ENCODE measurements at regions not wholly inside any gene's neighbourhood (a gene's known extent, or its start where the extent isn't known, plus 50 kb on each side); places are given as distances from the start of the nearest gene placed in this dataset.

DNA sequence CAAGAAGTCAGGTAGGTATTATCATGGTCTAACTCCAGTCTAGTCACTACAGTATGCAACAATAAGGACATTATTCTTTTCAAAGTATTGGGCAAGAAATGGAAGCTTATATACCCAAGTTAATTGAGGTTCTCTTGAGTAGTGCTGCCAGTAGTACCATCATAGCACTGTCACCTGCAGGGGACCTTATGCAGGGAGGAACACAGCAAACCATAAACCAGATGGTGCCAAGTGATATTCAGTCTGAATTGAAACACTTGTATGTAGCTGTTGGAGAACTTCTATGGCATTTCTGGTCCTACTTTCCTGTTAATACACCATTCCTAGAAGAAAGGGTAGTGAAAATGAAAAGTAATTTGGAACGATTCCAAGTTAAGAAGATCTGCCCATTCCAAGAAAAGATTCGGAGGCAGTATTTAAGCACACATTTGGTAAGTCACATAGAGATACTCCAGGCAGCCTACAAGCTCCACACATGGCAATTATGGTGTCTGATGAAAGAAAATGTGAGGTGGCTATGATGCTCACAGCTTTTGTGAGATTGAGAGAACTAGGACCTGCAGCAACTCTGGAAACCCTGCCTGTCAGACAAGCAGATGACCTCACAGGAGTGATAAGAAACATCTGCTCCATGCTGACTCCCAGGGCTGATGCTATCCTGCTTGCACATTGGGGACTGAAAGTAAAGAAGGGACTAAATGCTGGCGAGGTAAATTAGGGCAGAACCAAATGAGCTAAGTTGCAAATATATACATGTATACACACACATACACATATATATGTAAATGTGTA is 174.7 kb downstream of the MC4R start:
- no peaks in the 10 kb centered on the region for H3K36me3 ChIP-seq (ENCODE audit: control insufficient read depth, insufficient read depth, low read length)
- in situ Hi-C loops (cut with MboI) (no loop called here), intact Hi-C loops (cut with micrococcal nuclease) (no loop called here)
- no peaks in the 10 kb centered on the region for H3K27me3 ChIP-seq (ENCODE audit: control insufficient read depth in 2 of 2, insufficient read depth in 2 of 2, low read length in 2 of 2)
- 4% methylated on average over 3 of the region's 3 CpGs for WGBS (ENCODE audit: insufficient coverage, low coverage, missing lambda C conversion rate)
- H3K9ac ChIP-seq (ENCODE audit: insufficient read depth in 1 of 2, low read depth in 2 of 2, low read length in 2 of 2) = no peak overlapping the region
- H4K20me1 ChIP-seq (replicated peaks; ENCODE audit: control insufficient read depth, insufficient read depth, low read length) = no peaks in the 10 kb centered on the region
- H2AFZ ChIP-seq (ENCODE audit: low read depth, low read length) = no peak overlapping the region
- DNase-seq (ENCODE audit: extremely low read depth in 1 of 4, low spot score in 3 of 4) (peak; percentile 2 to 8 (median 4)), FAIRE-seq (no peak), ATAC-seq (no peak)
- POLR2A ChIA-PET = no interaction called here
- no peak overlapping the region for H3K4me3 ChIP-seq
- H3K9me3 ChIP-seq (replicated peaks; ENCODE audit: control insufficient read depth, insufficient read depth, low read depth, low read length) = no peaks in the 10 kb centered on the region
- no peaks in the 10 kb centered on the region for H3K4me1 ChIP-seq (replicated peaks in 1 of 2; ENCODE audit: control insufficient read depth in 2 of 2, insufficient read depth in 2 of 2, low read length in 2 of 2)
- no peaks in the 10 kb centered on the region for H3K9me1 ChIP-seq (ENCODE audit: control insufficient read depth, insufficient read depth, low read length)
- BruUV-seq (replicated peaks) = no TSS peak
- H3K4me2 ChIP-seq (ENCODE audit: insufficient read depth, low read length) = no peak overlapping the region
- CTCF ChIA-PET (ENCODE audit: low intra/inter-chr PET ratio) = no interaction called here
- H3K79me2 ChIP-seq (ENCODE audit: control insufficient read depth, insufficient read depth, low read length) = no peaks in the 10 kb centered on the region
- H3K27ac ChIP-seq (ENCODE audit: extremely low read depth, low read depth, low read length) = no peak overlapping the region
- TF ChIP-seq, protein P1, sequence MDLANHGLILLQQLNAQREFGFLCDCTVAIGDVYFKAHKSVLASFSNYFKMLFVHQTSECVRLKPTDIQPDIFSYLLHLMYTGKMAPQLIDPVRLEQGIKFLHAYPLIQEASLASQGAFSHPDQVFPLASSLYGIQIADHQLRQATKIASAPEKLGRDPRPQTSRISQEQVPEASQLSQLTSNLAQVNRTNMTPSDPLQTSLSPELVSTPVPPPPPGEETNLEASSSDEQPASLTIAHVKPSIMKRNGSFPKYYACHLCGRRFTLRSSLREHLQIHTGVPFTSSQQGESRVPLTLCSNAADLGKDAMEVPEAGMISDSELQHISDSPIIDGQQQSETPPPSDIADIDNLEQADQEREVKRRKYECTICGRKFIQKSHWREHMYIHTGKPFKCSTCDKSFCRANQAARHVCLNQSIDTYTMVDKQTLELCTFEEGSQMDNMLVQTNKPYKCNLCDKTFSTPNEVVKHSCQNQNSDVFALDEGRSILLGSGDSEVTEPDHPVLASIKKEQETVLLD (IDR thresholded peaks at IDR 0.05) = no peak
- TF ChIP-seq NFIC (IDR thresholded peaks at IDR 0.05) (peak; percentile 25; the same call in 1 of the 2 replicates), KAT7 (CRISPR knock-in tag; IDR thresholded peaks at IDR 0.05; ENCODE audit: borderline replicate concordance) (no peak), CBFA2T3 (IDR thresholded peaks at IDR 0.05) (0 out of 2 replicates have a peak, but pooled peaks have one; percentile 8)

All from K562 (cell line).